HG03066 (cell line): ENCODE measurements at regions not wholly inside any gene's neighbourhood (a gene's known extent, or its start where the extent isn't known, plus 50 kb on each side); places are given as distances from the start of the nearest gene placed in this dataset.

Source experiments
- ATAC-seq: cut with Tn5 transposase; IDR thresholded peaks from one replicate; pipeline ENCODE4 v1.9.1; 2021; ENCODE audit warnings: low read depth; ENCODE audit not compliant: unreplicated experiment

DNA sequence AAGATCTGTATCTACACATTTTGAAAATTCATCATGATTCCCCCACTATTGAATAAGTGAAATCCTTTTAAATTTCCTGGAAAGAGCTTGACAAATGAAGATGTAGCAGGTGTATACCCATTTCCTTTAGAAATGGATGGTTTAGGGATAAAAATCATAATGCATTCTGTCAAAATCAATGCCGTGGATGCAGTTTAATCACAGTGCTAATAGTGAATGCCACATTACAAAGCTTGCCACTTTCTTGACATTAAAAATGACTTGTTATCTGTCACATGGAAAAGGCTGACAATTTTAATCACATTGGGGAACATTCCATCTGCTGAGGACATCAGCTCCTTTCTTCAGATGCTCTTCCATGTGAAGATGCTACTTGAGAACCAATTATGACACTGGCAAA, 229.6 kb downstream of the GPAM start:
- no peak for ATAC-seq

GRCh38 chr10:111954386-111954785, 229.2 kb downstream of the GPAM start:
- no peak for ATAC-seq

DNA sequence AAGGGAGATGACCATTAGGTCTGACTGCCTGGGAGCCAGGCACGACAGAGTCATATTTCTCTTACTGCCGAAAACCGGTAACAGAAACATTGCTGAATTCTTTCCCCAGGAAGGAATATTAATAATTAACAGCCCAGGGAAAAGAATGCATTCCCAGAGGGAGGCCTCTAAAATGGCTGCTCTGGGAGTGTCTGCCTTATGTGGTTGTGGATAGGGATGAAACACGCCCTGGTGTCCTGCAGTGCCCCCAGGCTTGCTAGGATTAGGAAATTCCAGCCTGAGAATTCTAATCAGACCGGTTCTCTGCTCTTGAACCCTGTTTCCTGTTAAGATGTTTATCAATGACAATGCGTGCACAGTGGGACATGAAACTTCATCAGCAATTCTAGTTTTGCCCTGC, 226.7 kb downstream of the GPAM start:
- no peak for ATAC-seq

GRCh38 chr10:111962951-111963350, 220.6 kb downstream of the GPAM start:
- no peak for ATAC-seq

DNA sequence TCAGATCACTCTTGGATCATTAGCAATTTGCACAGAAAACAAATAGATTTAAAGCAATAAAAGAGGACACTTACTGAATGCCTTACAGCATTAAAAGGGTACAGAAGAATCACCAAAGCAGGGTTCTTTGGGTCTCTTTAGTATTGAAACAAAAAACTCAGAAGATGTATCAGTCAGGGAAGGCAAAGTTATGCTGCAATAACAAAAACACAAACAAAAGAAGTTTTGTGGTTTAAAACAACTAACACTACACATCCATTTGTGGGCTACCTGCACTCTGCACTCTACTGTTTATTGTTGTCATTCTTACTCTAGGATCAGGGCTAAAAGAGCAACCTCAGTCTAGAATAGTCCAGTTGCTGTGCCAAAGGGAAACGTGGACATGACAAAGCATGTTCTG, 216.4 kb downstream of the GPAM start:
- ATAC-seq = no peak

DNA sequence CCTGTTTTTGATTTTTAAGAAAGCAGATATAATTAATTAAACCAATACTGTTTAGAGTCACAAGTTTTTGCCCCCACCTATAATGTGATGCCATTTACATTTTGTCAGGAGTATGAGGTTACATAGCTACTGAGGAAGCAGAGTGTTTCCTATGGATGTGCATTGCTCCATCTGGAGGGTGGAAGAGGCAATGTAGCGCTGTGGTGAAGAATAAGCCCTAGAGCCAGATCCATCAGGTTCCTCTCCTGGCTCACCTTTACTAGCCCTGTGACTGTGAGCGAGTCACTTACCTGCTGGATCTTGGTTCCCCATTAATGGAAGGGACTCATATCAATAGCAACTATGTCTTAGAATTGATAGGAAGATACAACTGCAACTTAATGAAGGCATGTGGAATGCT, 216.0 kb downstream of the GPAM start:
- ATAC-seq = no peak

GRCh38 chr10:111968647-111969046, 214.9 kb downstream of the GPAM start:
- ATAC-seq = no peak

DNA sequence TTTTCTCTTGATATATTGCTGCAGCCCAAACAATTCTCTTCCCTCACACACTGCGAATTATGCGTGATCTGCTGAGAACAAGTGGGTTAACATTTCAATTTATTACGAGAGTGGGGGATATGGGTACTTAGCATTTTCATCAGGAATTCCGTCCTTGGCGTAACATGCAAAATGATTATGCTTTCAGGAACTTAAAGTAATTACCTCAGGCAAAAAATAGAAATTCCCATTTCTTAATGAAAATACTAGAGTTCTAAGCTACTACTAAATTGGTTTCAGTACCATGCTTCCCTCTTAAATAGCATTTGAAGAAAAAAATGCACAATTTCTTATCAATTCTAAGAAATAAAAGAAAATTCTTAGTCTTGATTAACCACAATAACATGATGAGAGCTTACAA, 213.5 kb downstream of the GPAM start:
- ATAC-seq = no peak

DNA sequence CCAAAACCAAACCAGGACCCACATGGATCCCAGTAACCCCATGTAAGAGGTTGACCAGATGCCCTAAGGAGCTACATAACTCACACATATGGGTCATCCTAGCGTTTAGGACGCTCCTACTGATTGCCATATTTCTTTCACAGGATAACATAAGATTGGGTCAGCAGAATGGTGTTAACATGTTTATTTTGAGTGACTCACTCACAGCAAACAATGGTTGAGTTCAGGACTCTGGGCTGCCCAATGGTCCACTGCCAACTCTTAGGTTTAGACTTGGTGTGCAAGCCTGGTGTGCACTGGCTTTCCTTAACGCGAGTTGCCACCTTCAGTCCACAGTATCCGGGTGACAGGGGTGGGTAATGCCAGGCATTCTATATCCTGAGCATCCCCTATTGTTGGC, 211.5 kb downstream of the GPAM start:
- ATAC-seq = no peak

- ATAC-seq = no peak
These were observed 210.3 kb downstream of the GPAM start for GRCh38 chr10:111973306-111973705.

GRCh38 chr10:111973826-111974225, 209.7 kb downstream of the GPAM start:
- ATAC-seq = no peak

GRCh38 chr10:111974325-111974724, 209.2 kb downstream of the GPAM start:
- ATAC-seq = no peak

- no peak for ATAC-seq
These were observed 207.0 kb downstream of the GPAM start for GRCh38 chr10:111976557-111976956.

- no peak for ATAC-seq
These were observed 199.5 kb downstream of the GPAM start for GRCh38 chr10:111984057-111984456.

- no peak for ATAC-seq
These were observed 197.5 kb downstream of the GPAM start for GRCh38 chr10:111986079-111986478.

GRCh38 chr10:111988646-111989045, 194.9 kb downstream of the GPAM start:
- no peak for ATAC-seq

- no peak for ATAC-seq
These were observed 194.2 kb downstream of the GPAM start for GRCh38 chr10:111989136-111989911.

DNA sequence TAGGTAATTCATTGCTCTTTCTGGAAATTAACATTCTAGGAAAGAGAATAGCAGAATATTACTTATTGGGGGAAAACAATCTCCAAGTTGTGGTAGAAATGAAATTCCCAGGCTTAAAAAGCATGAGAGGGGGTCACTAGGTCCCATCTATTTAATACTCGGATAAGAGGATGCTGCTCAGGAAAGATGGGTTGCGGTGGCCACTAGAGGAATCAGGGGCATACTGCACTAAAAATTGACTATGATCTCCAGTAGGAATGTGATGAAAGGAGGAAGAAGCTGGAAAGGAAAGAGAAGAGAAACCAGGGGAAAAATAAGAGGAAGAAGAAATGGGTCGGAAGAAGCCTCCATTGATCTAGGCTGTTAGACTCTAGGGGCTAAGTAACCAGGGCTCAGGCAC, 192.8 kb downstream of the GPAM start:
- ATAC-seq = no peak

GRCh38 chr10:111993321-111993720, 190.2 kb downstream of the GPAM start:
- ATAC-seq = no peak

DNA sequence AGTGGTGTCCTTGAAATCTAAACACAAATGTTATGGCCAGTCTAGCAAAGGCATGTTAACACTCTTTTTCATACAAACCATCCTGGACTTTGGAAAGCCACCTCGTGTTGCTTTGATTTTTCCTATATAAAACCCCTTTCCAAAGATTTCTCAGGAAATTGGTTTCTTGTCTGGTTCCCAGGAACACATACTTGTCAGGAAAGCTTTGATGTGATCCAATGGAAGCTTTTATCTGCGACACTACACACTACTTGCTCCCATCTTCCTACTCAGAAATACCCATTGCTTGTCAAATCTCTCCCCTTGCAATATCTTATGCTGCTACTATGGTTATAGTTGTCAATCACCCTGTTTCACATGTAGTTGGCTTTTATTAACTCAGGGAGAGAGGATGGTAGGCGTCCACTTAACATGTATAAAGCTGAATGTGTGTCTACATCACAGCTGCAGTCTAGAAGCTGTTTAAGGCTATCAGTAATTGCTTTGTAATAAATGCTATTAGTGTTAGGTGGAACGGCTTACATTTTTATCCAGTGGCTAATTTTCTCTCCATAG, 189.6 kb downstream of the GPAM start:
- ATAC-seq = no peak

GRCh38 chr10:111996103-111996502, 187.5 kb downstream of the GPAM start:
- ATAC-seq = peak; percentile 94

- no peak for ATAC-seq
These were observed 184.8 kb downstream of the GPAM start for GRCh38 chr10:111998728-111999127.
